ENCODE measurements at regions not wholly inside any gene's neighbourhood (a gene's known extent, or its start where the extent isn't known, plus 50 kb on each side); places are given as distances from the start of the nearest gene placed in this dataset.

- no peak for TF ChIP-seq CTCF (IDR thresholded peaks at IDR 0.05)
- no peak for TF ChIP-seq POLR2A (IDR thresholded peaks at IDR 0.05)
Measured at GRCh38 chr1:175891783-175892309, 148.5 kb upstream of the TNR start.
